H1 (cell line): ENCODE measurements at regions not wholly inside any gene's neighbourhood (a gene's known extent, or its start where the extent isn't known, plus 50 kb on each side); places are given as distances from the start of the nearest gene placed in this dataset.

ENCODE experiments used
- CTCF ChIA-PET: fragments of 300-600 bp; sonication (Branson Sonifier 250); formaldehyde crosslinking; loops from one replicate; lab custom pipeline; 2021; ENCODE audit not compliant: partially characterized antibody; lab: Charles Lee
- POLR2A ChIA-PET: fragments of 300-600 bp; sonication (Branson Sonifier 250); formaldehyde crosslinking; loops from one replicate; lab custom pipeline; 2021; ENCODE audit warnings: inconsistent platforms; ENCODE audit not compliant: partially characterized antibody; lab: Charles Lee
- DNase-seq, 2 experiments: peaks; one replicate each; pipeline versions ENCODE4 v3.0.0 to v3.0.0-alpha.2; 2010 to 2022; ENCODE audit warnings: low spot score in 2 of 2, low read depth in 1 of 2, mixed read lengths in 1 of 2
- FAIRE-seq: peaks from 2 replicates; lab custom pipeline; 2011; peaks lifted over from hg19 to GRCh38; lab: Jason Lieb, UNC
- H2AFZ ChIP-seq: 2 replicates; pipeline ENCODE4 v1.8.1; 2012; ENCODE audit warnings: low read length, inconsistent platforms
- H2AK5ac ChIP-seq: 2 replicates; pipeline ENCODE4 v1.6.1; 2013; ENCODE audit warnings: low read depth, low read length
- H2BK120ac ChIP-seq: replicated peaks from 2 replicates; pipeline ENCODE3; 2013; ENCODE audit warnings: low read depth, low read length, inconsistent platforms
- H2BK12ac ChIP-seq: 2 replicates; pipeline ENCODE4 v1.6.1; 2013; ENCODE audit warnings: low read depth, low read length
- H2BK15ac ChIP-seq: 2 replicates; pipeline ENCODE4 v1.6.1; 2013; ENCODE audit warnings: low read length
- H2BK20ac ChIP-seq: 2 replicates; pipeline ENCODE4 v1.6.1; 2013; ENCODE audit warnings: low read length
- H2BK5ac ChIP-seq: 2 replicates; pipeline ENCODE4 v1.6.1; 2013; ENCODE audit warnings: low read depth, low read length
- H3K14ac ChIP-seq: 2 replicates; pipeline ENCODE4 v1.6.1; 2013; ENCODE audit warnings: inconsistent platforms; ENCODE audit not compliant: insufficient read length
- H3K18ac ChIP-seq: 2 replicates; pipeline ENCODE4 v1.6.1; 2013; ENCODE audit warnings: low read length; ENCODE audit errors: extremely low read depth
- H3K23ac ChIP-seq: 2 replicates; pipeline ENCODE4 v1.6.1; 2013; ENCODE audit warnings: inconsistent platforms; ENCODE audit not compliant: insufficient read length
- H3K23me2 ChIP-seq: 2 replicates; pipeline ENCODE4 v1.6.1; 2013; ENCODE audit warnings: low read depth, low read length
- H3K27ac ChIP-seq: 2 replicates; pipeline ENCODE4 v1.6.1; 2011; ENCODE audit warnings: low read depth, low read length, inconsistent platforms
- H3K27me3 ChIP-seq, 4 experiments: replicated peaks in 1 of 4; 1 replicate in 1 of 4; 2 replicates in 3 of 4; pipeline versions ENCODE4 v1.6.1 to v1.8.1; 2011 to 2013; ENCODE audit warnings: low read length in 3 of 4, mild to moderate bottlenecking in 3 of 4, inconsistent platforms in 2 of 4, mixed read lengths in 2 of 4, moderate library complexity in 1 of 4; ENCODE audit not compliant: control insufficient read depth in 3 of 4, insufficient read depth in 3 of 4; ENCODE audit errors: extremely low read depth in 1 of 4
- H3K36me3 ChIP-seq, 4 experiments: 2 replicates each; pipeline versions ENCODE4 v1.6.1 to v1.8.1; 2011 to 2013; ENCODE audit warnings: mild to moderate bottlenecking in 4 of 4, low read length in 3 of 4, moderate library complexity in 2 of 4, control low read depth in 1 of 4, inconsistent platforms in 1 of 4; ENCODE audit not compliant: insufficient read depth in 4 of 4, control insufficient read depth in 2 of 4
- H3K4ac ChIP-seq: replicated peaks from 2 replicates; pipeline ENCODE3; 2013; ENCODE audit warnings: low read length, low read depth, mixed read lengths, inconsistent platforms; ENCODE audit not compliant: insufficient read length
- H3K4me1 ChIP-seq, 4 experiments: replicated peaks in 1 of 4; 1 replicate in 1 of 4; 2 replicates in 3 of 4; pipeline versions ENCODE4 v1.6.1 to v1.8.1; 2011 to 2013; ENCODE audit warnings: low read length in 3 of 4, inconsistent platforms in 2 of 4, mixed read lengths in 1 of 4; ENCODE audit not compliant: insufficient read depth in 4 of 4, control insufficient read depth in 3 of 4
- H3K4me2 ChIP-seq, 2 experiments: 2 replicates each; pipeline versions ENCODE4 v1.6.1 to v1.8.1; 2011 to 2013; ENCODE audit warnings: low read depth in 2 of 2, low read length in 2 of 2, control low read depth in 1 of 2, inconsistent platforms in 1 of 2, mild to moderate bottlenecking in 1 of 2; ENCODE audit not compliant: insufficient read depth in 1 of 2
- H3K4me3 ChIP-seq, 4 experiments: fragments of 200-600, 300-600 bp in 1 of 4; sonication (generic), shearing (Covaris generic), sonication (Bioruptor Twin) in 1 of 4; 2 replicates each; pipeline versions ENCODE4 v1.5.1 to v1.8.1; 2011 to 2016; ENCODE audit warnings: low read length in 4 of 4, low read depth in 3 of 4, control low read depth in 2 of 4, inconsistent platforms in 2 of 4, mild to moderate bottlenecking in 2 of 4, mixed read lengths in 1 of 4, moderate library complexity in 1 of 4; ENCODE audit not compliant: insufficient read depth in 2 of 4; ENCODE audit errors: extremely low read depth in 1 of 4
- H3K56ac ChIP-seq: replicated peaks from 2 replicates; pipeline ENCODE3; 2013; ENCODE audit warnings: low read depth, mild to moderate bottlenecking, mixed read lengths, low read length, inconsistent platforms; ENCODE audit not compliant: insufficient read length
- H3K79me1 ChIP-seq: 2 replicates; pipeline ENCODE4 v1.6.1; 2013; ENCODE audit warnings: low read depth, low read length, control low read depth
- H3K79me2 ChIP-seq, 2 experiments: 2 replicates each; pipeline versions ENCODE4 v1.6.1 to v1.8.1; 2012 to 2013; ENCODE audit warnings: low read length in 2 of 2, mild to moderate bottlenecking in 2 of 2, inconsistent platforms in 1 of 2; ENCODE audit not compliant: insufficient read depth in 2 of 2, control insufficient read depth in 1 of 2
- H3K9ac ChIP-seq, 4 experiments: replicated peaks in 1 of 4; 1 replicate in 1 of 4; 2 replicates in 3 of 4; pipeline versions ENCODE4 v1.6.1 to v1.8.1; 2011 to 2013; ENCODE audit warnings: low read depth in 3 of 4, low read length in 3 of 4, control low read depth in 2 of 4, mild to moderate bottlenecking in 2 of 4, moderate library complexity in 2 of 4, inconsistent platforms in 1 of 4; ENCODE audit errors: extremely low read depth in 1 of 4
- H3K9me3 ChIP-seq, 2 experiments: 2 replicates each; pipeline versions ENCODE4 v1.6.1 to v1.8.1; 2012 to 2013; ENCODE audit warnings: mild to moderate bottlenecking in 2 of 2, moderate library complexity in 2 of 2, control low read depth in 1 of 2, inconsistent platforms in 1 of 2, low read depth in 1 of 2, low read length in 1 of 2, mixed read lengths in 1 of 2; ENCODE audit not compliant: insufficient read depth in 2 of 2
- H4K20me1 ChIP-seq, 2 experiments: replicated peaks in 1 of 2; 2 replicates each; pipeline versions ENCODE3 to v1.8.1; 2011 to 2013; ENCODE audit warnings: inconsistent platforms in 2 of 2, low read length in 2 of 2, mild to moderate bottlenecking in 1 of 2; ENCODE audit not compliant: insufficient read depth in 2 of 2, control insufficient read depth in 1 of 2
- H4K5ac ChIP-seq: 2 replicates; pipeline ENCODE4 v1.6.1; 2013; ENCODE audit warnings: low read length, low read depth, mixed read lengths, inconsistent platforms; ENCODE audit not compliant: insufficient read length
- H4K8ac ChIP-seq: 2 replicates; pipeline ENCODE4 v1.8.0; 2013; ENCODE audit warnings: mild to moderate bottlenecking, moderate library complexity, low read length, inconsistent platforms; ENCODE audit not compliant: insufficient read depth; ENCODE audit errors: extremely low read depth
- H4K91ac ChIP-seq: replicated peaks from 2 replicates; pipeline ENCODE3; 2013; ENCODE audit warnings: low read length, mixed read lengths, inconsistent platforms; ENCODE audit not compliant: insufficient read length
- NRF1 ChIP-seq: IDR thresholded peaks from 2 replicates; pipeline ENCODE4 v1.6.1; 2011; ENCODE audit warnings: mild to moderate bottlenecking, low read depth, low read length, improper control_type of control experiment
- WGBS, 2 experiments: shearing (Covaris generic) in 1 of 2; methylation state at CpG; one replicate each; pipeline versions ENCODE4 v1.1.6 to v1.1.7; 2013 to 2015; ENCODE audit warnings: low lambda C conversion rate in 2 of 2, mixed read lengths in 2 of 2, inconsistent platforms in 1 of 2, low coverage in 1 of 2, missing lambda C conversion rate in 1 of 2; ENCODE audit not compliant: insufficient replicate concordance in 2 of 2, insufficient coverage in 1 of 2, insufficient read length in 1 of 2; ENCODE audit errors: extremely low coverage in 1 of 2, missing lambda C conversion rate in 1 of 2; 5-methylcytosine and 5-hydroxymethylcytosine counted together

DNA sequence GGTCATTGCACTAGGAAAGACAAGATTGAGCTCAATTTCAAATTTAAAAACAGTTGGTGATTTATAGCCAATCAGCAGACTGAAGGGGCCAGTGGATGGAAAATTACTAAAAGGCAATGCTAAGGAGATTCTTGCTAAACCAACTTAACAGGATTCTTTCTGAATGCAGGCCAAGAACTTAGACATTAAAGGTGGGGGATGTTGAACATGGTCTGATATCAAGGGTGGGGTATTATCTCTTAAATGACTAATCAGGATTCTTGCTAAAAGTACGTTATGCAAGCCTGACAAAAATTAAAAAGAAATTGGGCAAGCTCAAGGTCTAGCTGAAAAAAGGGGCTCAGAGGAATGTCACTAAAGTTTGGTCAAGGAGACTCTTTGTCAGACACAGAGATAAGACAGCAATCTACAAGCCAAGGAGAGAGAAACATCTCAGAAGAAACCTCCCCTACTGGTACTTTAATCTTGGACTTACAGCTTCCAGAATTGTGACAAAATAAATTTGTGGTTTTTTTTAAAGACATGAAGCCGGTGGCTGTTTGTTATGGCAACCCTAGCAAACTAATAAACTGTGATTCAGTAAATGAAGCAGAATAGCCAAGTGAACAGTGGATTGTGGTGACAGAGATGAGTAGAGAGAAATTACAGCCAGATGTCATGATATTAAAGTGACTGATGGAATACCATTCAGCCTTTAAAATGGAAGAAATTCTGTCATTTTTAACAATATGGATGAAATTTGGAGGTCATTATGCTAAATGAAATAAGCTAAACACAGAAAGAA, 120.3 kb upstream of the KLHL4 start:
- H4K8ac ChIP-seq = no peak overlapping the region
- no peak overlapping the region for H3K9ac ChIP-seq
- no peak overlapping the region for H3K4ac ChIP-seq
- no peak overlapping the region for H2BK120ac ChIP-seq
- no peaks in the 10 kb centered on the region for H3K79me1 ChIP-seq
- H4K20me1 ChIP-seq = no peaks in the 10 kb centered on the region
- H4K91ac ChIP-seq = no peak overlapping the region
- no peak overlapping the region for H2BK5ac ChIP-seq
- H3K4me1 ChIP-seq = no peaks in the 10 kb centered on the region
- no peak overlapping the region for H3K4me3 ChIP-seq
- no peak for FAIRE-seq
- no peak overlapping the region for H2BK20ac ChIP-seq
- H2BK12ac ChIP-seq = no peak overlapping the region
- no peak overlapping the region for H2BK15ac ChIP-seq
- H2AFZ ChIP-seq = no peak overlapping the region
- CTCF ChIA-PET = interaction anchor here (1.0 kb wide), 1 partner anchor 10 kb away, joined by 3 read pairs; no protein-coding TSS in a partner anchor
- WGBS, 2 experiments = 100% methylated on average over 2 of the region's 2 CpGs; no CpG with 5 or more reads in 1 of the 2 experiments
- no peak overlapping the region for H3K14ac ChIP-seq
- H3K36me3 ChIP-seq = no peaks in the 10 kb centered on the region
- H3K27ac ChIP-seq = no peak overlapping the region
- no peak overlapping the region for H3K23ac ChIP-seq
- no peak overlapping the region for H3K4me2 ChIP-seq
- POLR2A ChIA-PET = no interaction called here
- H3K18ac ChIP-seq = no peak overlapping the region
- H3K9me3 ChIP-seq = no peaks in the 10 kb centered on the region
- no peak overlapping the region for H3K56ac ChIP-seq
- H3K27me3 ChIP-seq = no peaks in the 10 kb centered on the region
- H3K23me2 ChIP-seq = no peaks in the 10 kb centered on the region
- no peak overlapping the region for H2AK5ac ChIP-seq
- H3K79me2 ChIP-seq = no peaks in the 10 kb centered on the region
- DNase-seq = no peak
- H4K5ac ChIP-seq = no peak overlapping the region
- no peak for TF ChIP-seq NRF1
